Right atrium auricular region (tissue), 2 donors: ENCODE measurements at regions not wholly inside any gene's neighbourhood (a gene's known extent, or its start where the extent isn't known, plus 50 kb on each side); places are given as distances from the start of the nearest gene placed in this dataset.

Source experiments
- DNase-seq: peaks from one replicate; pipeline ENCODE4 v3.0.0-alpha.2; 2019; ENCODE audit warnings: low spot score
- H3K27ac ChIP-seq, 2 donors: fragments of 200-600 bp; sonication (generic); 1 replicate in 1 of 2; 2 replicates in 1 of 2; pipeline ENCODE4 v1.5.1; 2016 to 2019
- H3K27me3 ChIP-seq, 2 donors: fragments of 200-600 bp; sonication (generic); one replicate each; pipeline versions ENCODE4 v1.5.1 to v1.6.0; 2017 to 2019
- H3K36me3 ChIP-seq: fragments of 200-600 bp; sonication (generic); one replicate; pipeline ENCODE4 v1.5.1; 2016
- H3K4me1 ChIP-seq, 2 donors: fragments of 200-600 bp; sonication (generic); one replicate each; pipeline versions ENCODE4 v1.5.1 to v1.6.0; 2017 to 2019
- H3K4me3 ChIP-seq, 2 donors: fragments of 200-600 bp; sonication (generic); 1 replicate in 1 of 2; 2 replicates in 1 of 2; pipeline ENCODE4 v1.5.1; 2017 to 2019; ENCODE audit warnings: mild to moderate bottlenecking in 1 of 2, moderate library complexity in 1 of 2
- H3K9me3 ChIP-seq, 2 donors: fragments of 200-600 bp; sonication (generic); one replicate each; pipeline ENCODE4 v1.5.1; 2019
- TF ChIP-seq, protein P1 (sequence below), 2 donors: fragments of 200-600 bp; sonication (generic); IDR thresholded peaks; one replicate each; pipeline ENCODE4 v1.5.1; 2019; ENCODE audit warnings: antibody characterized with exemption in 2 of 2

- TF ChIP-seq, protein P1, sequence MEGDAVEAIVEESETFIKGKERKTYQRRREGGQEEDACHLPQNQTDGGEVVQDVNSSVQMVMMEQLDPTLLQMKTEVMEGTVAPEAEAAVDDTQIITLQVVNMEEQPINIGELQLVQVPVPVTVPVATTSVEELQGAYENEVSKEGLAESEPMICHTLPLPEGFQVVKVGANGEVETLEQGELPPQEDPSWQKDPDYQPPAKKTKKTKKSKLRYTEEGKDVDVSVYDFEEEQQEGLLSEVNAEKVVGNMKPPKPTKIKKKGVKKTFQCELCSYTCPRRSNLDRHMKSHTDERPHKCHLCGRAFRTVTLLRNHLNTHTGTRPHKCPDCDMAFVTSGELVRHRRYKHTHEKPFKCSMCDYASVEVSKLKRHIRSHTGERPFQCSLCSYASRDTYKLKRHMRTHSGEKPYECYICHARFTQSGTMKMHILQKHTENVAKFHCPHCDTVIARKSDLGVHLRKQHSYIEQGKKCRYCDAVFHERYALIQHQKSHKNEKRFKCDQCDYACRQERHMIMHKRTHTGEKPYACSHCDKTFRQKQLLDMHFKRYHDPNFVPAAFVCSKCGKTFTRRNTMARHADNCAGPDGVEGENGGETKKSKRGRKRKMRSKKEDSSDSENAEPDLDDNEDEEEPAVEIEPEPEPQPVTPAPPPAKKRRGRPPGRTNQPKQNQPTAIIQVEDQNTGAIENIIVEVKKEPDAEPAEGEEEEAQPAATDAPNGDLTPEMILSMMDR (IDR thresholded peaks at IDR 0.05) = no peak
- Histone ChIP-seq H3K4me3 (no peak overlapping the region), H3K4me1 (no peaks in the 10 kb centered on the region), H3K36me3 (no peaks in the 10 kb centered on the region), H3K9me3 (no peaks in the 10 kb centered on the region), H3K27ac (no peak overlapping the region), H3K27me3 (no peaks in the 10 kb centered on the region)
- no peak for DNase-seq
Measured at GRCh38 chr13:34776390-34776981, 165.6 kb upstream of the NBEA start.

- Histone ChIP-seq H3K36me3 (no peaks in the 10 kb centered on the region), H3K4me3 (no peak overlapping the region)
- TF ChIP-seq, protein P1 (IDR thresholded peaks at IDR 0.05) = no peak
Measured at GRCh38 chr13:34777089-34777913, 164.8 kb upstream of the NBEA start.

GRCh38 chr13:34777914-34778303 lies 164.2 kb upstream of the NBEA start:
- TF ChIP-seq, protein P1 (IDR thresholded peaks at IDR 0.05) = no peak
- H3K27ac ChIP-seq = no peak overlapping the region

More at GRCh38 chr13:34777089-34777913, 164.8 kb upstream of the NBEA start:
- DNase-seq = no peak
- no peak overlapping the region for H3K27ac ChIP-seq
- no peaks in the 10 kb centered on the region for H3K4me1 ChIP-seq
- H3K9me3 ChIP-seq = peaks cover 0 to under 1% of the 10 kb centered on the region in 2 donors
- H3K27me3 ChIP-seq = no peaks in the 10 kb centered on the region

GRCh38 chr13:34779171-34779570 lies 162.9 kb upstream of the NBEA start:
- Histone ChIP-seq H3K4me3 (no peak overlapping the region), H3K9me3 (peaks cover 0 to 18% of the 10 kb centered on the region in 2 donors), H3K4me1 (no peaks in the 10 kb centered on the region), H3K36me3 (no peaks in the 10 kb centered on the region), H3K27me3 (no peaks in the 10 kb centered on the region), H3K27ac (no peak overlapping the region)
- TF ChIP-seq, protein P1 (IDR thresholded peaks at IDR 0.05) = peak in 1 of 2 donors; percentile 30
- DNase-seq = no peak

More at GRCh38 chr13:34777914-34778303, 164.2 kb upstream of the NBEA start:
- Histone ChIP-seq H3K36me3 (no peaks in the 10 kb centered on the region), H3K27me3 (no peaks in the 10 kb centered on the region), H3K4me3 (no peak overlapping the region), H3K9me3 (peaks cover 0 to 6% of the 10 kb centered on the region in 2 donors), H3K4me1 (no peaks in the 10 kb centered on the region)
- no peak for DNase-seq

DNA sequence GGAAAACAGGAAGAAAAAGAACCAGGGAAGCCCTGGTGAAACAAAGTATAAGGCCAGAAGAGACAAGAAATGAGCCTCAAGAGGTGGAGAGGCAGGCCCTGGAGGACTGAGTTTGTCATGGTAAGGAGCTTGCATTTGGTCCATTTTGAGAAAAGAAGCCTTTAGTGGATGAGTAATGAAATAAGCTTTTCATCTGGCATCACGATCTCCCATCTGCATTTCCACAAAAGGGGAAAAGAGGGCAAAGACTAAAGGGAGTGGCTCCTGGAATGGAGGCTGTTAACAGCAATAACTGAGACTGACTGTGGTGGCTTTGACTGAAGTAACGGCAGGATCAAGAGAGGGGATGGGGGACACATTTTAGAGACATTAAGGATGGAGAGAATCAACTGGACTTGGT lies 148.8 kb upstream of the NBEA start:
- Histone ChIP-seq H3K4me3 (no peak overlapping the region), H3K27me3 (no peaks in the 10 kb centered on the region), H3K9me3 (peaks cover 0 to 18% of the 10 kb centered on the region in 2 donors), H3K27ac (no peak overlapping the region), H3K36me3 (no peaks in the 10 kb centered on the region), H3K4me1 (no peaks in the 10 kb centered on the region)
- TF ChIP-seq, protein P1 (IDR thresholded peaks at IDR 0.05) = no peak
- DNase-seq = no peak
